Activated CD8-positive, alpha-beta memory T cell treated with anti-CD3 and anti-CD28 coated beads, Interleukin-2, amount 50 U/mL, for 4 hours (primary cell): ENCODE measurements at regions not wholly inside any gene's neighbourhood (a gene's known extent, or its start where the extent isn't known, plus 50 kb on each side); places are given as distances from the start of the nearest gene placed in this dataset.
"Not testable (repeated sequence)": the region's sequence is repeated elsewhere in the genome, so short reads cannot be mapped to it uniquely, and the experiment has no call there.

ENCODE experiments used
- DNase-seq: peaks from one replicate; pipeline ENCODE4 v3.0.0-alpha.2; 2020

GRCh38 chr1:99504287-99504686 is 141.6 kb upstream of the PALMD start:
- DNase-seq: no peak

- no peak for DNase-seq
Measured at GRCh38 chr1:99506631-99507030, 139.3 kb upstream of the PALMD start.

- not testable (repeated sequence) for DNase-seq
Measured at GRCh38 chr1:99507446-99507845, 138.5 kb upstream of the PALMD start.

GRCh38 chr1:99507906-99508732 is 137.8 kb upstream of the PALMD start:
- no peak for DNase-seq

GRCh38 chr1:99508733-99509445 is 137.0 kb upstream of the PALMD start:
- DNase-seq: not testable (repeated sequence)

- DNase-seq: not testable (repeated sequence)
Measured at GRCh38 chr1:99514823-99515552, 130.9 kb upstream of the PALMD start.

- DNase-seq: no peak
Measured at GRCh38 chr1:99516141-99516540, 129.8 kb upstream of the PALMD start.

GRCh38 chr1:99520121-99520520 is 125.8 kb upstream of the PALMD start:
- no peak for DNase-seq

GRCh38 chr1:99525331-99525730 is 120.6 kb upstream of the PALMD start:
- DNase-seq: no peak

- no peak for DNase-seq
Measured at GRCh38 chr1:99527078-99527477, 118.8 kb upstream of the PALMD start.

- DNase-seq: no peak
Measured at GRCh38 chr1:99527545-99527944, 118.4 kb upstream of the PALMD start.

GRCh38 chr1:99529002-99529401 is 116.9 kb upstream of the PALMD start:
- DNase-seq: no peak

GRCh38 chr1:99531578-99532275 is 114.2 kb upstream of the PALMD start:
- no peak for DNase-seq

GRCh38 chr1:99532276-99532580 is 113.7 kb upstream of the PALMD start:
- DNase-seq: no peak

GRCh38 chr1:99533909-99534637 is 111.8 kb upstream of the PALMD start:
- no peak for DNase-seq

- no peak for DNase-seq
Measured at GRCh38 chr1:99534638-99534930, 111.3 kb upstream of the PALMD start.

GRCh38 chr1:99535470-99536164 is 110.3 kb upstream of the PALMD start:
- DNase-seq: no peak

GRCh38 chr1:99537886-99538617 is 107.9 kb upstream of the PALMD start:
- DNase-seq: no peak

- DNase-seq: no peak
Measured at GRCh38 chr1:99538618-99538956, 107.3 kb upstream of the PALMD start.

GRCh38 chr1:99539131-99539530 is 106.8 kb upstream of the PALMD start:
- no peak for DNase-seq

GRCh38 chr1:99540744-99541143 is 105.2 kb upstream of the PALMD start:
- no peak for DNase-seq

GRCh38 chr1:99544328-99544727 is 101.6 kb upstream of the PALMD start:
- DNase-seq: no peak
